Activated naive CD4-positive, alpha-beta T cell treated with Interleukin-2 at 50 U/mL for 16 hours (primary cell): ENCODE measurements at regions not wholly inside any gene's neighbourhood (a gene's known extent, or its start where the extent isn't known, plus 50 kb on each side); places are given as distances from the start of the nearest gene placed in this dataset.
"Not testable (repeated sequence)": the region's sequence is repeated elsewhere in the genome, so short reads cannot be mapped to it uniquely, and the experiment has no call there.

Experiments used
- DNase-seq: peaks from one replicate; pipeline ENCODE4 v3.0.0-alpha.2; 2020

DNA sequence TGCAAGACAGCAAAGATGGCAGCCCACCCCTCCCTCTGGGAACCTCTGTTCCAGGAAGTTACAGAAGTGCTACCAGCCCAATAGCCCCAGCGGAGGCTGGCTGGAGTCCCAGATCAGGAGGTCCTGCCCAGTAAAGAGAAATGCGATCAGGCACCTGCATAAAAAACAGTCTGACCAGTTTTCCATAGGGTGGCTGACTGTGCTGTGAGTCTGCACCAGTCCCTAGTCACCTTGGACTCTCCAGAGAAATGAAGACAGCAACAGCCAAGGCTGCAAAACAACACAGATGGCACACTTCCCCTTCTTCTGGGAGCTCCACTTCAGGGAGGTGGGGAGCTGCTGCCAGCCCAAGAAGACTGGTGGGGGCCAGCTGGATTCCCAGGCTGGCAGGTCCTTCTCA lies 265.5 kb upstream of the PCSK5 start:
- no peak for DNase-seq

DNA sequence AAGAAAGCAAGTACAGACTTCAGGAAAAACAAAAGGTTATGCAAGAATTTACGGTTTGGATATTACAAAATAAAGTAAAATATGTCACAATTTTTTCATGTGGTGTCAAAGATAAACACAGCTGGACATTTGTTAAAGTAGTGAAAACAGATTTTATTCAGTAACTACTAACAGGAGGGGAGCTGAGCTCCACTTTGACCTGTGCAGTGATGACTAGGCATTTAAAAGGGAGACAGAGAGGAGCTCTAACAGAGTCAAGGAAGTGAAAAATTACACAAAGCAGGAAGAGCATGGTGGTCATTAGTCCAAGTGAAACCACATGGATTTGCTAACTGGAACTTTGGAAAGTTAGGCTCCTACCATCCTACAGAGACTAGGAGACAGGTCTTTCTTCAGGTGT lies 263.6 kb upstream of the PCSK5 start:
- DNase-seq, result no peak

DNA sequence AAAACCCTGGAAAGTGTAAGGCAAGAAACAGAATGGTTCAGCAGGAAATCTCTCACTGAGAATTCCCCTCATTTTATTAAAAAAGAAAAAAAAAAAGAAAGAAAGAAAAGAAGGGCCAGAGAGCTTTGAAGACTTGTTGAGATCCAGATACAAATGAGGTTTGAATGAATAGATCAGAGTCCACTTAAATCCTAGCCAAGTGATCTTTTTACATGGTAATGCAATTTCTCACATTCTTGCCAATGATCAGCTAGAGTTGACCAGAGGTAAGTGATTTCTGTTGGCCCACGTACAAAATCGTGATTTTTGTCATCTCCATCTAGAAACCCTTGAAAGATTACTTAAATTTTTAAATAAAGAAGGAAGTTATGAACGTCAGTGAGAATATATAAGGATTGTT lies 261.5 kb upstream of the PCSK5 start:
- no peak for DNase-seq

DNA sequence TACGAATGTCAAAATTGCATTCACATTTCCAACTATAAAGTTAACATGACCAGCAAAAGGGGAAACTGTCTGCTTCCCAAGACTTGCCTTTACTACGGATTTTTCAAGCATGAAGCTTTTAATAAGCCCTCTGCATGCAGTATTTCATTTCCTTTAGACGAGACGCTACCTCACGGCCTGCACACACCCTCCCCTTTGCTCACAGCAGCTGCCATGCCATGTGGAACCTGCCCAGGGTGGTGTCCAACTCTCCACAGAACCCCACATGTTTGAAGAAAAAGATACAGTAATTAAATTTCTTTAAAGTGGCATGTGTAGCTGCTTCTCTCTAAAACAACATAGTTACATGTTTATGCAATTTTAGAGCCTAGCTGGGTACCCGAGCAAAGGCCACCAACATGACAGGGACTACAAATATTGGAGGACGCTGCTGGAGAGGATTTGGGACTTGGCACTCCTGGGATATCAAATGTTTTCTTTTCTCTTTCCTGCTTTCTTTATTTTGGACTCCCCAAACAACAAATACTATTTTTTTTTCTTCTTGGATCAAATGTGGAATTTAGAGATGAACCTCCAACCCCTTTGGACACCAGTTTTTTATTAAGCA lies 256.9 kb upstream of the PCSK5 start:
- DNase-seq, result no peak

DNA sequence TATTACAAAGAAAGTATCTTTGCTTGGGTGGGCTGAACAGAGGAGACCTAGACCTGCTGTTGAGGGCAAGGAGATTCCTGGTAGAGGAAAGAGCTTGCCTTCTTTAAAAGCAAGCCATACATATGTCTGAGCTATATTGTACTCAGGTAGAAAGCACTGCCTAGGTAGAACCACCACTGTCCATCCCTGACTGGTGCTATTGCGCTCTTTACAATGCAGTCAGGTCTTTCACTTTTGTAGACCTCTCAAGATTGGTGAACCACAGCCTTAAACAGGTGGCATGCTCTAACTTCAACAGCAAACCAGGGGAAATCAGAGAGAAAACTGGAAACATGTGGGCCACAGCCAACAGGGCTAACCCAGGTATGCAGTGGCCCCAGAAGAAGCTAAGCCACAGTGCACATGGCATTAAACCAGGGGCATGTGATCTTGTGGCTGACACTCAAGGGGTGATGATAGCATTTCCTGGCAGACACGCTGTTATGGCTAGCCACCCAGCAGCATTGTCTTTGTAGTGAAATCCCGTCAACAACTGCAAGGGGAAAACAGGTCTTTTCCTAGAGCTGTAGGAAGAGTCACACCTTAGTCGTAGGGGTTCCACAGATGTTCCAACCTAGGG lies 253.9 kb upstream of the PCSK5 start:
- no peak for DNase-seq

DNA sequence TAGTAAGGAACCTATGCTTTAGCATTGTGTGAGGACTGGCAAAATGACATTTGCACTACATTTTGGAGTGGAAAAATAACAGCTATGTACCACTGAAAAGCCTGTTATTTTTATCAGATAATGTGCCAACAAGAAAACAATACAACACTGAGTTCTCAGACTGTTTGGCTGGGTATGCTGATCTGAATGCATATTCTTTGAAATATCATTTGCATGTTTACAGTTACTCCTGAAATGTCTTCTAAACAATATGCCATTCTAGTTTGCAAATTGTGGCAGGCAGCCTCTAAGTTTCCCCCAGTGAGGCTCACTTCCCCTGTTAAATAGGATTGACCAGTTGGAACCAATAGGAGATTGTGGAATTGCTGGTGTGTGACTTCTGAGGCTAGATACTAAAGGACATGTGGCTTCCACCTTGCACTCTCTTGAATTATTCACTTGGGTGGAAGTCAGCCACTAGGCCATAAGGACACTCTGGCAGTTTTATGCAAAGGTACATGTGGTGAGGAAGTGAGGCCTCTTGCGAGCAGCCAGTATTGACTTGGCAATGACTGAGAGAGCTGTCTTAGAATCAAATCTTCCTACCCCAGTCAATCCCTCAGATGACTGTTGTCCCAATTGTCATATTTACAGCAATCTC lies 250.4 kb upstream of the PCSK5 start:
- DNase-seq, result no peak

DNA sequence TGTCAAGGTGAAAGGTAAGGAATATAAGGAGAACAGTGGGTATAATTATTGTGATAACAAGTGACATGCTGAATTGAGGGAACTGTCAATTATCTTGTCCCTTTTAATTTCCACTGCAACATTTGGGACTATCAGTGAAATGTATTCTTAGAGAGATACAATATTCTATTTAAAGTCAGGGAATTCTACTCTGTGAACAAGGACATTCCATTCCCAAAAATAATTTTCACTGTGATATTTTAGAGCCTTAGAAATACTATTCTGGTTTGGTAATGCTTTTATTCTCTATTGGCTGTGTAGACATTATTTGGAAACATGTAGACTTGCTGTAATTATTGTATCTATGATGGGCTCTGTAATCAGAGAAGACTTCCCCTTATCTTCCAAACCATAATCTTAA lies 248.0 kb upstream of the PCSK5 start:
- DNase-seq, result no peak

DNA sequence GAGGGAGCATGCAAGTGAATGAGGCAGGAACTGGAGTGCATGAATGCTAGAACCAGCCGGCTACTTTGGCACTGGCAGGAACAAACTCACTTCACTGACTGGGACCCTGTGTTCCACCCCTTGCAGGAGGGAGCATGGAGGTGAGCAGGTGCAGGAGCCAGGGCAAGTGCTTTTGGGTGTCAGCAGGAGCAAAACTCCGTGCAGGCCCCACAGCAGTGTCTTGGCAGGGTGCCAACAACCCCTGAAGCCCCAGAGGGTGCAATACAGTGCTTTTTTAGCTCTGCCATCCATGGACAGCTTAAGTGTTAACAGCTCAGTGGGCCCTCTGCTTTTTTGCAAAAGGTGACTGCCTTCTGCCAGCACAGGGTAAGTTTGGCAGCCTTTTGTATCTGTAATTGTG lies 245.8 kb upstream of the PCSK5 start:
- no peak for DNase-seq

DNA sequence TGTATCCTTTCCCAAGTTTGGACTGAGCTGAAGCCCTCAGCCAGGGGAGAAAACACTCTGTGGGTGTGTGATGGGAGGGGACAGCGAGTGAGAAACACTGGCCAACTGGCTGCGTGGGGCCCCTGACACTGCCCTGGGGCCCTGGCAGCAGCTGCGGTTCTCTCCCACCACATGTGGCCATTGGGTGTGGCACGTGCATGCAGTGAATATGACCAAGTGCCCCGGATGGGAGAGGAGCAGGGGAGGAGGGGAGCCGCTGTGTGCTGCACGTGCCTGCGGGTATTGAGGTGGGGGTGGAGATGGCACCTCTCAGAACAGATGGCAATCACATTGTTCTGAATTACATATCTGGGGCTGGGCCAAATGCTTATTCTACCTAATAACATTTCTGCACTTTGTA lies 242.4 kb upstream of the PCSK5 start:
- DNase-seq, result no peak

DNA sequence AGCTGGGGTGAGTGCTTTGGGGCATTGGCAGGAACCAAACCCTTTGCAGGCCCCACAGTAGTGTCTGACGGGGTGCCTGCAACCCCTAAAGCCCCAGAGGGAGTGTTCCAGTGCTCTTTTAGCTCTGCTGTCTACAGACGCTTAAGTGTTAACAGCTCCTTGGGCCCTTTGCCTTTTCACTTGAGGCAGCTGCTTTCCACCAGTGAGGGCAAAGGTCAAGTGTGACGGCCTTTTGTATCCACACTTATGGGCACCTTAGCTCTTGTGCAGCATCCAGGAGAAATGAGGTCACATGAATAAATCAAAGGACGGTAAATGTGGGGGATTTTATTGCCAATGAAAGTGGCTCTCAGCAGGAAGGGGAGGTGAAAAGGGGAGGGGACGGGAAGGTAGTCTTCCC lies 241.4 kb upstream of the PCSK5 start:
- DNase-seq, result no peak

DNA sequence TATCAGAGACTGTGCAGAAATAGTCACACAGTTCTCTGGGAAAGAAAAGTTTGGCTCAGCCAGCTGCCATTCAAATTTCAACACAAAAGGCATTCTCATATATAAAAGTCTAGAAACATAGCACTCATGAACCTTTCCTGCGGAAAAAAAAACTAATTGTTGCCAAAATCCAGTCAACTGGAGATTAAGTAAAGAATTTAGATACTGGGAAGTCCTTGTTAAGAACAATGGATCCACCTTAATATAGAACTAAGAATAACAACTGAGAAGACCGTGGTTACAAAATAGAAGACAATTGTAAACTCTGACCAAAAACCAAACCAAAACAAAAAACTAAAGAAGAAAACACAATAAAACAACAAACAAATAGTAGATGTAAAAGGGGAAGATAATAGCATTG lies 238.8 kb upstream of the PCSK5 start:
- no peak for DNase-seq

DNA sequence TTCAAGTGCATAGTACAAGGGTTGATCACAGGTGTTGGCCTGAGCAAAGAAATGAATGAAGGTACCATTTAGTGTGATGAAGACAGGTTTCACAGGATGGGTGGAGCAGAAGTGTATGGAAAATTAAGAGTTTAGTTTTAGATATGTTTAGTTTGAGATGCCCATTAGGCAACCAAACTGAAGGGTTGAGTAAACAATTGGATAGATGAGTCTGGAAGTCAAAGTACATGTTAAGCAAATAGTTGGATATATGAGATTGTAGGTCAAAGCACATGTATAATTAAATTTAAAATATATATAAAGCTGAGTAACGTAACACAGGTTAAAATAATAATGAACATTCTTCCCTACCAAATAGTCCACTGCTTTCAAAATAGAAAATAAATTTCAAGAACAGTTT lies 237.1 kb upstream of the PCSK5 start:
- DNase-seq, result no peak

DNA sequence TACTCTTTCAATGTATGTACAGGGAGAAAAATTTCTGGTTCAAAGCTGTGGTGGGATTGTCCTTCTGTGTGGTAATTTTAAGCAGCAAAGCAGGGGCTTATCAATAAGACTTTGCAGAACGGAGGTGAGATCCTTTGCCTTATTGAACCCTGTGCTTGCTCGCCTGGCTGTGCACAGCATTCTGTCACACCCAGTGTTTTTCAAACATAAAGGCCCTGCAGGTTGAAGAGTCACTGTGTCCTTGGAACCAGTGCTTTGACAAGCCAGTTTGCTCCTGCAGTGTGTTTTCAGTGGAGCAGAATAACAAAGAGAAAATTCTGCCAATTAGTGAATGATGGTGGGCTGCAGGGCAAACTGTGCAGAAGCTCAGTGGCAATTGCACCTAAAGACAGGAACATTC lies 236.7 kb upstream of the PCSK5 start:
- no peak for DNase-seq

DNA sequence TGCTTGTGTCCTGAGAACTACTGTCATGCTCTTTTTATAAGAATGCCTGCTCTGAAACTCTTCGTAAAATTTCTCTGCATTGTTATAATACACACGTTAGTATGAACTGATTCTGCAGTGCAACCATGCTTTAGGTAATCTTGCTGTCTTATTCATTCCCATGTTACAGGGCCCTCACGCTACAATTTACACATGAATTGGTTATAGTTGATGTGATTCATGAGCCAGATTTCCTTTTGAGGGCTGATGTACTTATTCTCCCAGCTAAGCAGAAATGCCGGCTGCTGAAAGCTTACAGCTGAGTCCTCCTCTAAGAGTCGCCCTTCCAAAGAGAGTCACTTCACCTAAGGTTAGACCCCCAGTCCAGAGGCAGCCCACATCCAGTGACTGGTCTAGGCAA lies 233.5 kb upstream of the PCSK5 start:
- no peak for DNase-seq

DNA sequence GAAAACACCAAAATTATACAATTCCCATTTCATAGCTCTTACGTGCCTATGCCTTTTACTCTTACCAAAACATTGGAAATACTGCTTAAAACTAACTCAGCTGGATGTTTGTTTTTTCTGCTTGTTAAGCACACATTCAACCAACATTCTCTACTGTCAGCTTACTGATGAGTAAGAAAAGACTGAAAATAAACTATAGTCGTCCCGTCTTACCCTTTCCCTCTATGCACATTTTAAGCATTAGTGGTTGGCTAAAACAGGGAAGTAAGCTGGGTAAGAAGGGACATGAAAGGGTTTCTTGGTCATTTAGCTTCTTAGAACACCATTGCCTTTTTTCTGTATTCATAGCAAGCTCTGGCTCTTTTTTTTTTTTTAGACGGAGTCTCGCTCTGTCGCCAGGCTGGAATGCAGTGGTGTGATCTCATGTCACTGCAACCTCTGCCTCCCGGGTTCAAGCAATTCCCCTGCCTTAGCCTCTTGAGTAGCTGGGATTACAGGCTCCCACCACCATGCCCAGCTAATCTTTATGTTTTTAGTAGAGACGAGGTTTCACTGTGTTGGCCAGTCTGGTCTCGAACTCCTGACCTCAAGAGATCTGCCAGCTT lies 232.1 kb upstream of the PCSK5 start:
- DNase-seq, result no peak

DNA sequence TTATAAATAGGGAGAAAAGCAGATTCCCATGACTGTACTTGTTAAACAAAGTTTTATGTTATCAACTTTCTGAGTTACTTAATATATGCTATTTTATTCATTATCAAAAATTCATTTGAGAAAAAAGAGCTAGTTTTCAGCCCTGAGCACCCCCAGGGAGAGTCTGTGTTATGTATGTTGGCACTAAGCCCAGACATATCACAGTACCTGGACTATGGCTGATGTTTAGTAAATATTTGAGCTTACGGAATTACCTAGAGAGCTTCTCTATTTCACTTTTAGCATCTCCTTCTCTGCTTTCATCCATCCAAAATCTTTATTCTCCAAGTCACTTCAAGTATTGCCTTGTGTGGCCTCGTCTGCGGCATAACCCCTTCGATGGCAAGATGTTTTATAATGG lies 225.9 kb upstream of the PCSK5 start:
- no peak for DNase-seq

DNA sequence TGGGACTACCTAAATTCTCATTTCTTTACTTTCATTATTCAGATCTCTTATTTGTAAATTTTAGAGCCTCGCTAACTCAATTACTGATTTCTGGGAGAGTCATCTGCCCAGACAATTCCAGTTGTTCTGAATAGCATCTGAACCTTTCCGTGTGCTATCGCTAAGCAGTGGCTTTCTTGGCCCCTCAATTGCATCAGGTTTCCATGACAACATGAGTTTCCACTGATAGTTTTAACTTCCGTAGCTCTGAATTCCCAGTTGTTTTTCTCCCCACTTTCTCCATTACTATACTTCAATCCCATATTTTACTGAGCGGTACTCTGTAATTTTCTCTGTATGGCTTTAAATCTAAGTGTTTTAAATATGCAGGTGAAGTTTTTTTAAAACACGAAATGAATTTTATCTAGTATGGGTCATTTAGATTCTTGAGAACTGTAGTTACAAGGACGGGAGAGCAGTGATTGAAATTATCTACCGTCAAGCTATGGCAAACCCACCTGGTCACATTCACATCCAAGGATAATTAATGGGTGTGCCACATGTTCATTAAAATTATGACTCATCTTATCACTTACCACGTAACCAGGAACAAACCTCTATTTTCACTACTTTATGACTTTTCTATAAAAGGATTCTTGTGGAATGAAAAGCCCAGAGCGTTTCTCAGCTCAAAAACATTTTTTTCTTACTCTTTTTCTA lies 223.5 kb upstream of the PCSK5 start:
- no peak for DNase-seq

DNA sequence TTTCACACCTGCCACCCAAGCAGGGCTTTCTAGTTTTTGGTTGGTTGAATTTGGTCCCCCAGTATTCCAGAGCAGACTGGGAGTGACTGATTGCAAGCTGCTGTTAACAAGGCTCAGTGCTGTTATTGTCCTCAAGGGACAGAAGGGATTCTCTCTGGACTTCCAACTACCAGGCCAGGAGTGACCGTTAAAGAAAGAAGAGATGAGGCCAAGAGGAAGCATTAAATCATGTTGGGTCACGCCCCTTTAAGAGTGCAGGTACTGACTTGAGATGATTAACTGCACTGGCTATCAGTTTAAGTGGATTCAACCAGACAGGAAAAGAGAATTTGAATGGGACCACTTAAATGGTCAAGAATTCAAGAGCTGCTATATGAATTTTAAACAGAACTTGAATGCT lies 220.8 kb upstream of the PCSK5 start:
- no peak for DNase-seq

DNA sequence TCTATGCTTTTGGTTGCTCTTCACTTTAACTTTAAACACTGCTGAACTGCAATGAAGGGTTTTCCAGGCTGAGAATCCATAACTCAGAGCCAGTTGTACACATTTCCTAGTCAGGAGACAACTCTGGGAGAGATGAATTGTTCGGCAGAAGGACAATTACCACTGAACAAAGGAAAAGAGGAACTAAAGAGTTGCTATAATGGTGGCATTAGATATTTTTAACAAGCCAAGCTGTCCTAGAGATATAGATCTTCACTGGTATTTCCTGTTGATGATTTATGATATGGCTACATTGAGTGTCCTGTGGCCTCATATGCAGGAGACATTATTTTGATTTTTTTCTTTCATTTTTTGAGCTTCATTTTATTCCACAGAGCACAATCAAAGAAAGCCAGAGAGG lies 219.1 kb upstream of the PCSK5 start:
- DNase-seq, result no peak

DNA sequence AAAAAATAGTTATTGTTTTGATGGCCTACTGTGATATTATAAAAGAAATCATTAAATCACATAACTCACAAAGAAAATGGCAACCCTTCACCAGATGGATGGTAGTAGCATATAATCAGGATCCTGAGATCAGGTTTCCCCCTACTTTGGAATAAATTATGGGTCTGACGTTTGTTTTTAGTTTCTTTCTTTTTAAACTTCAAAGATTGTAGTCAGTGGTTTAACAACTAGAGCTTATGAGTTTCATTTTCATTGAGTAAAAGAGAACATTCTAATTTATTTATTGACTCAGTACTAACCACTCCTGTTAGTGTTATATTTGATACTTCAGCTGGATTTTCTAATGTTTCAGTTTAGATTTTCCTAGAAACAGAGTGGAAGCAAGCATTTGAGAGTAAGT lies 218.0 kb upstream of the PCSK5 start:
- no peak for DNase-seq

DNA sequence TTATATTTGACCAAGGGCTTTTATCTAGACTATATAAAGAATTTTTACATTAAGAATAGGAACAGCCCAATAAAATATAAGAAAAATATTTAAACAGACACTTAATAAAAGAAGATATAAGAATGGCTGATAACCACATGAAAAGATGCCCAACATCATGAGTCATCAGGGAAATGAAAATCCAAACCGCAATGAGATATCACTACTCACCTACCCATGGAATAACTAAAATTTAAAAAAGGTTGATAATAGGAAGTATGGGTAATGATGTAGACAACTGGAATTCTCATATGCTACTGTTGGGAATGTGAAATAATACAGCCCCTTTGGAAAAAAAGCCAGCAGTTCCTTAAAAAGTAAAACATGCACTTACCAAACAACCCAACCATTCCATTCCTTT lies 206.9 kb upstream of the PCSK5 start:
- DNase-seq, result no peak

DNA sequence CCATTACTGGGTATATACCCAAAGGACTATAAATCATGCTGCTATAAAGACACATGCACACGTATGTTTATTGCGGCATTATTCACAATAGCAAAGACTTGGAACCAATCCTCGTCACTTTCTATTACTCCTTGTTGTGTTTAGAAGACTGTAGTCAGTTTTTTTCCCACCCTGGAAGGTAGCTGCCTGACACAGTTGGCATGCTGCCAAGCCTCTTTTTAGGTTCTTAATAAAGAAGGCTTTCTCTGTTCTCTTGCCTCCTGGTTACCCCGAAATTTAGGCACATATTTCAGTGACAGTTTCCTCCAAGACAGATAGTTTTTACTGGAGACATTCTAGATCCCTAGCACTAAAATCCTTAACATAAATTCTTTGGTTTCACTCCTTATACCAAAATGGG lies 205.4 kb upstream of the PCSK5 start:
- DNase-seq, result no peak

DNA sequence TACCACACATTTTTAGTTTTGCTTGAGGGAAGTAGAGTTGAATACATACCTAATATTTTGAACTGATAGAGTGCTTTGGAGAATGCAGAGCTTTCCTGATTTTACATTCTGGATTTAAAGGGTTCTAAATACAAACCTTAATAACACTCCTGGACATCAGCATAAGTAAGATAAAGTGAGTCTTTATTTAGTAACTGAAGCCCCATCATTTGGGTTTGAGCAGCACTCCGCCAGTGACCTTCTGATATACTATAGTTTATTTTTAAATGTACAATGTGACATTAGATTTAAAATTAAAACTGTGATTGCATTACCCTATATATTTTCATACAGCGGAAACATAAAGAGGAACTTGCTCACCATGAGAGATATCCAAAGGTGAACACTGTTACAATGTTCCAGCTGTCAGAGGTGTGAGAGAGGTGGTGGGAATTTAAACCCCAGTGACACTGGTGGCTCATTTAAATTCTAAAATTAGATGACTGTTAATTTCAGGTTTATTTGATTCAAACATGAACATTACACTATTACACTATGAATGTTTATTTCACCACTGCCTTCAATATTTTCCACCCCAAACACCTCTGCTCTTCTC lies 203.0 kb upstream of the PCSK5 start:
- no peak for DNase-seq

DNA sequence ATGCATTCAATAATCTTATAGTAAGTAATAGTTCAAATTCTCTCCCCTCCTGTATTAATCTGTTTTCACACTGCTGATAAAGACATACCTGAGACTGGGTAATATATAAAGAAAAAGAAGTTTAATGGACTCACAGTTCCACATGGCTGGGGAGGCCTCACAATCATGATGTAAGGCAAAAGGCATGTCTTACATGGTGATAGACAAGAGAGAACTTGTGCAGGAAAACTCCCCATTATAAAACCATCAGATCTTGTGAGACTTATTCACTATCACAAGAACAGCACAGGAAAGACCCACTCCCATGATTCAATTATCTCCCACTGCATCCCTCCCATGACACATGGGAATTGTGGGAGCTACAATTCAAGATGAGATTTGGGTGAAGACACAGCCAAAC lies 199.9 kb upstream of the PCSK5 start:
- DNase-seq, result not testable (repeated sequence)
